ENCODE measurements at regions not wholly inside any gene's neighbourhood (a gene's known extent, or its start where the extent isn't known, plus 50 kb on each side); places are given as distances from the start of the nearest gene placed in this dataset.

GRCh38 chr2:8236391-8236790, 445.5 kb upstream of the ID2 start:
- no peak overlapping the region for H3K4me3 ChIP-seq (ENCODE audit: low read length)
- no peaks in the 10 kb centered on the region for H4K20me1 ChIP-seq (ENCODE audit: insufficient read depth, low read length)
- no peak overlapping the region for H3K9ac ChIP-seq (ENCODE audit: low read length)
- H3K4me1 ChIP-seq (ENCODE audit: low read length), result no peaks in the 10 kb centered on the region
- no peak for TF ChIP-seq CTCF (IDR thresholded peaks at IDR 0.05; ENCODE audit: low read length)
- TF ChIP-seq EZH2 (optimal IDR thresholded peaks at IDR 0.05; ENCODE audit: low read depth, low read length), result no peak
- TF ChIP-seq EZH2phosphoT487 (IDR thresholded peaks at IDR 0.05; ENCODE audit: low read length), result no peak
- H3F3A ChIP-seq (ENCODE audit: insufficient read depth, low read length), result no peaks in the 10 kb centered on the region
- no peak overlapping the region for H2AFZ ChIP-seq (ENCODE audit: low read length)
- no peak for DNase-seq
- H3K9me3 ChIP-seq (replicated peaks; ENCODE audit: insufficient read depth, low read length), result no peaks in the 10 kb centered on the region
- H3K4me2 ChIP-seq (ENCODE audit: low read depth, low read length), result no peak overlapping the region
- H3K9me2 ChIP-seq (replicated peaks; ENCODE audit: insufficient read depth, low read length), result no peaks in the 10 kb centered on the region
- no peak overlapping the region for H3K27ac ChIP-seq (ENCODE audit: low read length)
- no peaks in the 10 kb centered on the region for H3K36me3 ChIP-seq (replicated peaks; ENCODE audit: insufficient read depth, low read length)
- no peaks in the 10 kb centered on the region for H3K79me2 ChIP-seq (ENCODE audit: low read length)
- no peaks in the 10 kb centered on the region for H3K27me3 ChIP-seq (replicated peaks; ENCODE audit: insufficient read depth, low read length)

GRCh38 chr2:8238521-8239230, 443.2 kb upstream of the ID2 start:
- H3K27me3 ChIP-seq (replicated peaks; ENCODE audit: insufficient read depth, low read length), result no peaks in the 10 kb centered on the region
- no peak overlapping the region for H3K4me2 ChIP-seq (ENCODE audit: low read depth, low read length)
- no peaks in the 10 kb centered on the region for H4K20me1 ChIP-seq (ENCODE audit: insufficient read depth, low read length)
- H3F3A ChIP-seq (ENCODE audit: insufficient read depth, low read length), result no peaks in the 10 kb centered on the region
- H3K9ac ChIP-seq (ENCODE audit: low read length), result no peak overlapping the region
- no peaks in the 10 kb centered on the region for H3K79me2 ChIP-seq (ENCODE audit: low read length)
- no peak overlapping the region for H3K27ac ChIP-seq (ENCODE audit: low read length)
- H3K9me3 ChIP-seq (replicated peaks; ENCODE audit: insufficient read depth, low read length), result no peaks in the 10 kb centered on the region
- no peak overlapping the region for H3K4me3 ChIP-seq (ENCODE audit: low read length)
- no peaks in the 10 kb centered on the region for H3K36me3 ChIP-seq (replicated peaks; ENCODE audit: insufficient read depth, low read length)
- TF ChIP-seq CTCF (IDR thresholded peaks at IDR 0.05; ENCODE audit: low read length), result no peak
- TF ChIP-seq EZH2phosphoT487 (IDR thresholded peaks at IDR 0.05; ENCODE audit: low read length), result no peak
- TF ChIP-seq EZH2 (optimal IDR thresholded peaks at IDR 0.05; ENCODE audit: low read depth, low read length), result no peak
- no peak for DNase-seq
- H3K9me2 ChIP-seq (replicated peaks; ENCODE audit: insufficient read depth, low read length), result no peaks in the 10 kb centered on the region
- H2AFZ ChIP-seq (ENCODE audit: low read length), result no peak overlapping the region
- no peaks in the 10 kb centered on the region for H3K4me1 ChIP-seq (ENCODE audit: low read length)

GRCh38 chr2:8239531-8240088, 442.2 kb upstream of the ID2 start:
- TF ChIP-seq EZH2 (optimal IDR thresholded peaks at IDR 0.05; ENCODE audit: low read depth, low read length) (no peak), EZH2phosphoT487 (IDR thresholded peaks at IDR 0.05; ENCODE audit: low read length) (no peak), CTCF (IDR thresholded peaks at IDR 0.05; ENCODE audit: low read length) (no peak)
- H3K9ac ChIP-seq (ENCODE audit: low read length), result no peak overlapping the region
- H3K9me2 ChIP-seq (replicated peaks; ENCODE audit: insufficient read depth, low read length), result no peaks in the 10 kb centered on the region
- DNase-seq, result no peak
- no peaks in the 10 kb centered on the region for H3K4me1 ChIP-seq (ENCODE audit: low read length)
- H3K36me3 ChIP-seq (replicated peaks; ENCODE audit: insufficient read depth, low read length), result no peaks in the 10 kb centered on the region
- no peak overlapping the region for H3K4me2 ChIP-seq (ENCODE audit: low read depth, low read length)
- no peak overlapping the region for H3K4me3 ChIP-seq (ENCODE audit: low read length)
- H3F3A ChIP-seq (ENCODE audit: insufficient read depth, low read length), result no peaks in the 10 kb centered on the region
- no peaks in the 10 kb centered on the region for H3K9me3 ChIP-seq (replicated peaks; ENCODE audit: insufficient read depth, low read length)
- H4K20me1 ChIP-seq (ENCODE audit: insufficient read depth, low read length), result no peaks in the 10 kb centered on the region
- H3K27me3 ChIP-seq (replicated peaks; ENCODE audit: insufficient read depth, low read length), result no peaks in the 10 kb centered on the region
- no peaks in the 10 kb centered on the region for H3K79me2 ChIP-seq (ENCODE audit: low read length)
- H2AFZ ChIP-seq (ENCODE audit: low read length), result no peak overlapping the region
- no peak overlapping the region for H3K27ac ChIP-seq (ENCODE audit: low read length)
